HG03457 (cell line): ENCODE measurements at regions not wholly inside any gene's neighbourhood (a gene's known extent, or its start where the extent isn't known, plus 50 kb on each side); places are given as distances from the start of the nearest gene placed in this dataset.
A peak's percentile ranks its signal among the peaks of the same experiment; 100 is the strongest.
"Not testable (repeated sequence)": the region's sequence is repeated elsewhere in the genome, so short reads cannot be mapped to it uniquely, and the experiment has no call there.

Experiments
- ATAC-seq: cut with Tn5 transposase; IDR thresholded peaks from one replicate; pipeline ENCODE4 v1.9.1; 2021; ENCODE audit warnings: moderate number of reproducible peaks; ENCODE audit not compliant: unreplicated experiment

- ATAC-seq = no peak
Measured at GRCh38 chr17:77085926-77086432, 54.8 kb upstream of the SEC14L1 start.

- ATAC-seq = no peak
Measured at GRCh38 chr17:77086433-77087010, 54.2 kb upstream of the SEC14L1 start.

- no peak for ATAC-seq
Measured at GRCh38 chr17:77087650-77088454, 52.9 kb upstream of the SEC14L1 start.

GRCh38 chr17:77088455-77089123 is 52.2 kb upstream of the SEC14L1 start:
- ATAC-seq = peak; percentile 63

- ATAC-seq = no peak
Measured at GRCh38 chr17:77089124-77089490, 51.7 kb upstream of the SEC14L1 start.

- not testable (repeated sequence) for ATAC-seq
Measured at GRCh38 chr17:77089949-77090348, 50.8 kb upstream of the SEC14L1 start.

GRCh38 chr17:77090476-77090875 is 50.3 kb upstream of the SEC14L1 start:
- ATAC-seq = no peak
